Peyer's patch (tissue), 4 donors: ENCODE measurements at regions not wholly inside any gene's neighbourhood (a gene's known extent, or its start where the extent isn't known, plus 50 kb on each side); places are given as distances from the start of the nearest gene placed in this dataset.

ENCODE experiments used
- CTCF ChIP-seq, 6 experiments: fragments of 450-650 bp in 4 of 6; fragments of 200-600 bp in 2 of 6; sonication (generic) in 1 of 6; IDR thresholded peaks; one replicate each; pipeline ENCODE4 v1.5.1; 2017 to 2019; ENCODE audit warnings: antibody characterized with exemption in 6 of 6, mild to moderate bottlenecking in 3 of 6, moderate library complexity in 1 of 6
- POLR2A ChIP-seq, 2 donors: fragments of 450-650 bp; IDR thresholded peaks; one replicate each; pipeline ENCODE4 v1.5.1; 2017; ENCODE audit warnings: antibody characterized with exemption in 2 of 2, mild to moderate bottlenecking in 2 of 2, moderate library complexity in 2 of 2

GRCh38 chr5:92504346-92504745, 1076.7 kb downstream of the NR2F1-AS1 start:
- no peak for TF ChIP-seq CTCF (IDR thresholded peaks at IDR 0.05)
- no peak for TF ChIP-seq POLR2A (IDR thresholded peaks at IDR 0.05)
